Natural killer cell (primary cell): ENCODE measurements at regions not wholly inside any gene's neighbourhood (a gene's known extent, or its start where the extent isn't known, plus 50 kb on each side); places are given as distances from the start of the nearest gene placed in this dataset.

Experiments used
- ATAC-seq, 3 donors: fragments of 150-1000 bp in 2 of 3; fragments of 200-7000 bp in 1 of 3; cut with Tn5 transposase; 1 replicate in 1 of 3; 2 replicates in 2 of 3; pipeline ENCODE4 v1.10.0; 2021; ENCODE audit warnings: mild to moderate bottlenecking in 2 of 3, moderate library complexity in 2 of 3
- DNase-seq, 2 donors: peaks; one replicate each; pipeline versions ENCODE4 v3.0.0 to v3.0.0-alpha.2; 2013 to 2021; ENCODE audit warnings: mixed read lengths in 1 of 2
- H3K27ac ChIP-seq: one replicate; pipeline ENCODE4 v1.5.1; 2013; ENCODE audit warnings: mild to moderate bottlenecking, low read length
- H3K27me3 ChIP-seq: one replicate; pipeline ENCODE4 v1.6.1; 2013; ENCODE audit warnings: low read length; ENCODE audit not compliant: control insufficient read depth, insufficient read depth
- H3K36me3 ChIP-seq: one replicate; pipeline ENCODE4 v1.6.1; 2013; ENCODE audit warnings: low read length; ENCODE audit not compliant: control insufficient read depth, insufficient read depth
- H3K4me1 ChIP-seq: one replicate; pipeline ENCODE4 v1.6.1; 2013; ENCODE audit warnings: low read length; ENCODE audit not compliant: control insufficient read depth, insufficient read depth
- H3K4me3 ChIP-seq: one replicate; pipeline ENCODE4 v1.5.1; 2013; ENCODE audit warnings: low read length
- H3K9me3 ChIP-seq: one replicate; pipeline ENCODE4 v1.6.1; 2013; ENCODE audit warnings: low read length; ENCODE audit not compliant: control insufficient read depth, insufficient read depth
- H3K27ac Mint-ChIP-seq, 2 donors: one replicate each; pipeline ENCODE4 v1.8.0; 2022; ENCODE audit warnings: mild to moderate bottlenecking in 2 of 2, mixed read lengths in 2 of 2, moderate library complexity in 1 of 2
- H3K27me3 Mint-ChIP-seq, 2 donors: one replicate each; pipeline ENCODE4 v1.8.0; 2022; ENCODE audit warnings: low read depth in 2 of 2, mixed read lengths in 2 of 2
- H3K36me3 Mint-ChIP-seq: one replicate; pipeline ENCODE4 v1.8.0; 2022; ENCODE audit warnings: mixed read lengths
- H3K4me1 Mint-ChIP-seq, 2 donors: one replicate each; pipeline ENCODE4 v1.8.0; 2022; ENCODE audit warnings: mixed read lengths in 2 of 2
- H3K4me3 Mint-ChIP-seq: one replicate; pipeline ENCODE4 v1.8.0; 2022; ENCODE audit warnings: mild to moderate bottlenecking, moderate library complexity, mixed read lengths
- H3K9me3 Mint-ChIP-seq, 2 donors: one replicate each; pipeline ENCODE4 v1.8.0; 2022; ENCODE audit warnings: mixed read lengths in 2 of 2
- WGBS: methylation state at CpG from one replicate; pipeline ENCODE4 v1.1.7; 2013; ENCODE audit warnings: missing lambda C conversion rate; ENCODE audit not compliant: insufficient coverage; 5-methylcytosine and 5-hydroxymethylcytosine counted together
- intact Hi-C: fragments of 100-400 bp; cut with micrococcal nuclease; formaldehyde crosslinking; loops from one replicate; pipeline ENCODE4 v1.14.2; 2022
- TF ChIP-seq, protein P1 (sequence below): fragments of 200-600 bp; IDR thresholded peaks from one replicate; pipeline ENCODE4 v1.8.0; 2022; ENCODE audit warnings: antibody characterized with exemption

DNA sequence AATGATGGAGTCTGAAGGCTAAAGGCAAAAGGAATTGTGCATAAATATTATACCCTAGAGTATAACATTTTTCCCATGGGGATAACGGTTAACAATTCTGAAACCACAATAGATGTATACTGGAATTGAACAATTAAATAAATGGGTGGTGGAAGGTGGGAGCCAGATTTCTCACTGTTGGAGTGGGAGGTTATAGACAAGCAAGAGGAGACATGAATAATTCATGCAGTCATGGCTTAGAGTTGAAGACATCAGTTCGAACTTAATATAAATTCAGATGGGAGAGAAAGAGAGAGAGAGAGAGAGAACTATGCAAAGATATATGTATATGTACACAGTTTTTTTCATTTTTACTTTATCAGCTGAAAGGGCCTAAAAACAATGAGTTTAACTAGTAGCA is 523.9 kb downstream of the FOXG1 start:
- Histone ChIP-seq H3K4me3 (no peak overlapping the region), H3K4me1 (no peaks in the 10 kb centered on the region), H3K36me3 (no peaks in the 10 kb centered on the region), H3K27me3 (no peaks in the 10 kb centered on the region), H3K9me3 (peaks cover 8% of the 10 kb centered on the region), H3K27ac (no peak overlapping the region)
- H3K27me3 Mint-ChIP-seq, result no peaks in the 10 kb centered on the region
- DNase-seq (no peak), ATAC-seq (no peak)
- H3K27ac Mint-ChIP-seq, result no peak overlapping the region
- intact Hi-C loops, result no loop called here
- H3K9me3 Mint-ChIP-seq, result peaks cover 17 to 19% of the 10 kb centered on the region in 2 donors
- H3K36me3 Mint-ChIP-seq, result no peaks in the 10 kb centered on the region
- H3K4me3 Mint-ChIP-seq, result no peak overlapping the region
- TF ChIP-seq, protein P1, sequence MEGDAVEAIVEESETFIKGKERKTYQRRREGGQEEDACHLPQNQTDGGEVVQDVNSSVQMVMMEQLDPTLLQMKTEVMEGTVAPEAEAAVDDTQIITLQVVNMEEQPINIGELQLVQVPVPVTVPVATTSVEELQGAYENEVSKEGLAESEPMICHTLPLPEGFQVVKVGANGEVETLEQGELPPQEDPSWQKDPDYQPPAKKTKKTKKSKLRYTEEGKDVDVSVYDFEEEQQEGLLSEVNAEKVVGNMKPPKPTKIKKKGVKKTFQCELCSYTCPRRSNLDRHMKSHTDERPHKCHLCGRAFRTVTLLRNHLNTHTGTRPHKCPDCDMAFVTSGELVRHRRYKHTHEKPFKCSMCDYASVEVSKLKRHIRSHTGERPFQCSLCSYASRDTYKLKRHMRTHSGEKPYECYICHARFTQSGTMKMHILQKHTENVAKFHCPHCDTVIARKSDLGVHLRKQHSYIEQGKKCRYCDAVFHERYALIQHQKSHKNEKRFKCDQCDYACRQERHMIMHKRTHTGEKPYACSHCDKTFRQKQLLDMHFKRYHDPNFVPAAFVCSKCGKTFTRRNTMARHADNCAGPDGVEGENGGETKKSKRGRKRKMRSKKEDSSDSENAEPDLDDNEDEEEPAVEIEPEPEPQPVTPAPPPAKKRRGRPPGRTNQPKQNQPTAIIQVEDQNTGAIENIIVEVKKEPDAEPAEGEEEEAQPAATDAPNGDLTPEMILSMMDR, result no peak
- WGBS, result 100% methylated on average over 1 of the region's 2 CpGs
- no peaks in the 10 kb centered on the region for H3K4me1 Mint-ChIP-seq

GRCh38 chr14:29299372-29299771 is 532.8 kb downstream of the FOXG1 start:
- H3K27ac Mint-ChIP-seq, result no peak overlapping the region
- Histone ChIP-seq H3K36me3 (no peaks in the 10 kb centered on the region), H3K9me3 (peaks cover 9% of the 10 kb centered on the region), H3K4me1 (no peaks in the 10 kb centered on the region), H3K27ac (no peak overlapping the region), H3K27me3 (no peaks in the 10 kb centered on the region), H3K4me3 (no peak overlapping the region)
- no peak for DNase-seq
- no peaks in the 10 kb centered on the region for H3K36me3 Mint-ChIP-seq
- 100% methylated on average over 1 of the region's 1 CpG for WGBS
- peaks cover 17 to 20% of the 10 kb centered on the region in 2 donors for H3K9me3 Mint-ChIP-seq
- H3K4me1 Mint-ChIP-seq, result no peaks in the 10 kb centered on the region
- intact Hi-C loops, result no loop called here
- ATAC-seq, result no peak
- TF ChIP-seq, protein P1, result no peak
- no peak overlapping the region for H3K4me3 Mint-ChIP-seq
- H3K27me3 Mint-ChIP-seq, result no peaks in the 10 kb centered on the region

DNA sequence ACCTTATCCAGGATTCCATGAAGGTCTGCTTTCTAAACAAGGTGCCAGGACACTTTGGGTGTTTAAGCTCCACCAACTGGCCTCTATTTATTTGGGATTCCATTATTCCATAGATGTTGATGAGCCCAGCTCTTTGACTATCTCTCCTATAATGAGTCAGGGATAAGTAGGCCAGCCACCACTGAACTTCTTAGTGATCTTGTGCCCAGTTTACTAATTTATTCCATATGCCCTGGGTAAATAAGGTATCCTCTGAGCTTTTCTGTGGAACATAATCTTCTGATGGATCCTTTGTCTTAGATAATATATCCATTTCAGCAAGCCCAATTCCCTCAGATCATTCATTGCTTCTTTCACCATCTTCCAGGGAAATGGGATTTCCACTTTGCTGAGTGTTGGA is 535.0 kb downstream of the FOXG1 start:
- peaks cover 4% of the 10 kb centered on the region for H3K9me3 ChIP-seq
- no peaks in the 10 kb centered on the region for H3K4me1 ChIP-seq
- no peak for ATAC-seq
- Mint-ChIP-seq H3K36me3 (no peaks in the 10 kb centered on the region), H3K9me3 (peaks cover 16 to 25% of the 10 kb centered on the region in 2 donors), H3K4me1 (no peaks in the 10 kb centered on the region), H3K4me3 (no peak overlapping the region), H3K27me3 (no peaks in the 10 kb centered on the region), H3K27ac (no peak overlapping the region)
- no peak overlapping the region for H3K27ac ChIP-seq
- TF ChIP-seq, protein P1, result no peak
- no peak for DNase-seq
- intact Hi-C loops, result no loop called here
- no peaks in the 10 kb centered on the region for H3K27me3 ChIP-seq
- no peaks in the 10 kb centered on the region for H3K36me3 ChIP-seq
- no peak overlapping the region for H3K4me3 ChIP-seq

DNA sequence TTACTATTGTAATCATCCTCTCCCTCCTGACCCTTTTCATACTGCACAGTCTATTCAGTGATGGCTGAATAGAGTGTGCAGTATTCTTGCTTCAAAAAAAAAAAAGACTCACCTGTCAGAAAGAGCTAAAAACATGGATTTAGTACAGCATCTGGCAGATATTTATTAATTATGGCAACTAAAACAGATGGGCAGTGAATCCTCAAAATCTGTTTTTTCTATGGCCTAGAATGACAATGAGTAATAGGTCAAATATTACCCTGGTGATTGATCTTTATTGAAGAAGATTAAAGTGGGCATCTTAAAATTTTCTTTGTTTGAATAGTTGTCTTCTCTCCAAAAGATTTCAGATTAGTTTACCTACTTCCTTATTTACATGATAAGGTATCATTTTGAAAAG is 543.6 kb downstream of the FOXG1 start:
- Histone ChIP-seq H3K27ac (no peak overlapping the region), H3K36me3 (no peaks in the 10 kb centered on the region), H3K4me3 (no peak overlapping the region), H3K4me1 (no peaks in the 10 kb centered on the region), H3K9me3 (peaks cover 2% of the 10 kb centered on the region), H3K27me3 (no peaks in the 10 kb centered on the region)
- intact Hi-C loops, result no loop called here
- no peaks in the 10 kb centered on the region for H3K36me3 Mint-ChIP-seq
- DNase-seq, result no peak
- H3K9me3 Mint-ChIP-seq, result peaks cover 6 to 15% of the 10 kb centered on the region in 2 donors
- no peak overlapping the region for H3K4me3 Mint-ChIP-seq
- H3K4me1 Mint-ChIP-seq, result no peaks in the 10 kb centered on the region
- no peaks in the 10 kb centered on the region for H3K27me3 Mint-ChIP-seq
- TF ChIP-seq, protein P1, result no peak
- H3K27ac Mint-ChIP-seq, result no peak overlapping the region
- ATAC-seq, result no peak
